Cardiac muscle cell (in vitro differentiated cells and primary cell): ENCODE measurements at regions not wholly inside any gene's neighbourhood (a gene's known extent, or its start where the extent isn't known, plus 50 kb on each side); places are given as distances from the start of the nearest gene placed in this dataset.

ENCODE experiments used
- DNase-seq, 2 donors: peaks; one replicate each; pipeline versions ENCODE4 v3.0.0 to v3.0.0-alpha.2; 2010 to 2017; ENCODE audit warnings: low read depth in 1 of 2, low spot score in 1 of 2
- H3K27ac ChIP-seq: fragments of 200-600 bp; sonication (generic); 2 replicates; pipeline ENCODE4 v1.5.1; 2016
- H3K27me3 ChIP-seq: fragments of 200-600 bp; sonication (generic); 2 replicates; pipeline ENCODE4 v1.6.0; 2016; ENCODE audit warnings: control low read depth
- H3K36me3 ChIP-seq: fragments of 200-600 bp; sonication (generic); 2 replicates; pipeline ENCODE4 v1.5.1; 2016; ENCODE audit warnings: control low read depth
- H3K4me1 ChIP-seq: fragments of 200-600 bp; sonication (generic); 2 replicates; pipeline ENCODE4 v1.8.1; 2017; ENCODE audit warnings: low read depth, mild to moderate bottlenecking, mixed run types
- H3K4me3 ChIP-seq: fragments of 200-600 bp; sonication (generic); 2 replicates; pipeline ENCODE4 v1.5.1; 2016; ENCODE audit warnings: mild to moderate bottlenecking
- H3K9me3 ChIP-seq: fragments of 200-600 bp; sonication (generic); 2 replicates; pipeline ENCODE4 v1.5.1; 2017; ENCODE audit warnings: low read depth, mild to moderate bottlenecking, control low read depth
- CTCF ChIP-seq: IDR thresholded peaks from 2 replicates; pipeline ENCODE4 v1.5.1; 2012; ENCODE audit warnings: low read depth, mild to moderate bottlenecking, low read length

GRCh38 chr16:65981057-65981456 is 385.4 kb upstream of the CDH5 start:
- Histone ChIP-seq H3K9me3 (no peaks in the 10 kb centered on the region), H3K27me3 (no peaks in the 10 kb centered on the region), H3K27ac (no peak overlapping the region), H3K4me1 (no peaks in the 10 kb centered on the region), H3K36me3 (no peaks in the 10 kb centered on the region), H3K4me3 (no peak overlapping the region)
- no peak for DNase-seq
- no peak for TF ChIP-seq CTCF

GRCh38 chr16:65975049-65975708 is 391.3 kb upstream of the CDH5 start:
- Histone ChIP-seq H3K27me3 (no peaks in the 10 kb centered on the region), H3K4me1 (no peaks in the 10 kb centered on the region), H3K4me3 (no peak overlapping the region), H3K36me3 (no peaks in the 10 kb centered on the region), H3K9me3 (no peaks in the 10 kb centered on the region), H3K27ac (no peak overlapping the region)
- DNase-seq: peak in 1 of 2 donors; percentile 69
- TF ChIP-seq CTCF: no peak

DNA sequence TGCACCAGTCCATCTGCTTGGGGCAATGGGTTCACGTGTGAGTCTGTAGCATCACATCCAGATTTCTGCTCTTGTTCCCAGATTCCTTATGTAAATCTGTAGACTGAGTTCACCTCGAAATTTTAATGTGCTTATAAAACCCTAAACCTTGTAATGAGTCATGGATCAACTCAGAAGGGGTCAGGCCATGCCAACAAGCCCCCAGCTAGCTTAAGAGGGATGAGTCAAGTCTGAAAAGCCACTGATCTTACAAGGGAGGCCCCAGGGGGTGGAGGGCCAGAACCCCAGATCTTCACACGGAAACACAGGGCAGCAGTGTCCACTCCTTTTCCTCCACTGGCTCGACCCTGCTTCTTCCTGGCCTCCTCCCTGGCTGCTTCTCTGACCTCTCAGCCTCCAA is 399.1 kb upstream of the CDH5 start:
- H3K4me3 ChIP-seq: no peak overlapping the region
- H3K27me3 ChIP-seq: no peaks in the 10 kb centered on the region
- H3K9me3 ChIP-seq: no peaks in the 10 kb centered on the region
- H3K36me3 ChIP-seq: no peaks in the 10 kb centered on the region
- H3K4me1 ChIP-seq: no peaks in the 10 kb centered on the region
- DNase-seq: no peak
- TF ChIP-seq CTCF: no peak
- no peak overlapping the region for H3K27ac ChIP-seq

DNA sequence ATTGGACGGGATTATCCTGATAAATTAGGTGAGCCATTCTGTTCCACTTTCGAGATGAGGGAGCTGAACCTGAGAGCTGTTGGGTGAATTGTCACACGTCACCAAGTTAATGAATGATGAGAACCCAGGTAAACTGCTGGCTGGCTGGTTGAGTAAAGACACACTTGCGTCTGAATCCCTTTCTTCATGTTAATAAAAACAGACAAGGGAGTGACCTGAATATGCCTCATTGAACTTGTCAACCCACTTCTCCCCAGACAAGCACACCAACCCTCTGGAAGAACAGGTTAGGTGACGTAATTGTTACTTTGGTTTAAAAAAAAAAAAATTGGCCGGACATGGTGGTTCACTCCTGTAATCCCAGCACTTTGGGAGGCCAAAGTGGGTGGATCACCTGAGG is 400.9 kb upstream of the CDH5 start:
- H3K4me1 ChIP-seq: no peaks in the 10 kb centered on the region
- TF ChIP-seq CTCF: no peak
- DNase-seq: no peak
- no peaks in the 10 kb centered on the region for H3K36me3 ChIP-seq
- no peak overlapping the region for H3K27ac ChIP-seq
- H3K27me3 ChIP-seq: no peaks in the 10 kb centered on the region
- H3K9me3 ChIP-seq: no peaks in the 10 kb centered on the region
- no peak overlapping the region for H3K4me3 ChIP-seq

DNA sequence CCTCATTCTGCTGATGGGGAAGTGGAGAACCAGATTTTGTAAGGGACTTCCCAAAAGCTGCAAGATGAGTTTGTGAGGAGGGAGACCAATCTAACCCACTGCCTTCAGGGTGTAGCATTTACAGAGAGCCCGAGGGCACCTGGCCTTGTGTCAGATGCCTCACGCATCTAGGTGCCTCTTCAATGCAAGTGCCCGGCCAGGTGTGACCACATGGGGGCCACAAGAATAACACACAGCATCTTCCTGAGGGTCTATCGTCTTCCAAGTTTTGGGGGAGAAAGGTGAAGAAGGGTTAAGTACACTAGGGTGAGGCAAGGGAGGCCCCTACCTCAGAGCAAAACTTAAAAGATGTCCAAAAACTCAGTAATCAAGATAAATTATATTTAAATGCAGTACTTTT is 401.7 kb upstream of the CDH5 start:
- H3K36me3 ChIP-seq: no peaks in the 10 kb centered on the region
- H3K27me3 ChIP-seq: no peaks in the 10 kb centered on the region
- H3K4me3 ChIP-seq: no peak overlapping the region
- no peak overlapping the region for H3K27ac ChIP-seq
- DNase-seq: no peak
- no peak for TF ChIP-seq CTCF
- H3K9me3 ChIP-seq: no peaks in the 10 kb centered on the region
- no peaks in the 10 kb centered on the region for H3K4me1 ChIP-seq
